Heart left ventricle (tissue), 16 donors: ENCODE measurements at regions not wholly inside any gene's neighbourhood (a gene's known extent, or its start where the extent isn't known, plus 50 kb on each side); places are given as distances from the start of the nearest gene placed in this dataset.

Source experiments
- ATAC-seq, 4 donors: fragments of 200-7000 bp; cut with Tn5 transposase; one replicate each; pipeline ENCODE4 v1.9.1; 2020 to 2022; ENCODE audit warnings: moderate library complexity in 4 of 4, mild to moderate bottlenecking in 3 of 4, moderate number of reproducible peaks in 1 of 4
- DNase-seq, 5 donors: peaks; one replicate each; pipeline ENCODE4 v3.0.0-alpha.2; 2020
- H3K27ac ChIP-seq, 12 donors: fragments of 200-600 bp; sonication (generic) in 4 of 12; one replicate each; pipeline versions ENCODE4 v1.5.0 to v1.8.0; 2016 to 2022; ENCODE audit warnings: mild to moderate bottlenecking in 2 of 12
- H3K27me3 ChIP-seq, 9 donors: fragments of 200-600 bp; sonication (generic) in 2 of 9; one replicate each; pipeline versions ENCODE4 v1.5.1 to v1.8.0; 2016 to 2022; ENCODE audit warnings: mild to moderate bottlenecking in 3 of 9
- H3K36me3 ChIP-seq, 9 donors: fragments of 200-600 bp; sonication (generic) in 2 of 9; one replicate each; pipeline versions ENCODE4 v1.5.0 to v1.8.0; 2018 to 2022; ENCODE audit warnings: mild to moderate bottlenecking in 2 of 9
- H3K4me1 ChIP-seq, 12 donors: fragments of 200-600 bp; sonication (generic) in 4 of 12; one replicate each; pipeline versions ENCODE4 v1.5.0 to v1.8.0; 2016 to 2022; ENCODE audit warnings: mild to moderate bottlenecking in 3 of 12
- H3K4me3 ChIP-seq, 12 donors: fragments of 200-600 bp; sonication (generic) in 4 of 12; one replicate each; pipeline versions ENCODE4 v1.5.0 to v1.8.0; 2017 to 2022; ENCODE audit warnings: mild to moderate bottlenecking in 9 of 12, moderate library complexity in 4 of 12
- H3K9me3 ChIP-seq, 12 donors: fragments of 200-600 bp; sonication (generic) in 4 of 12; one replicate each; pipeline versions ENCODE4 v1.5.0 to v1.8.0; 2016 to 2022; ENCODE audit warnings: mild to moderate bottlenecking in 1 of 12
- CTCF ChIP-seq, 12 donors: fragments of 200-600 bp; sonication (generic) in 4 of 12; IDR thresholded peaks; one replicate each; pipeline versions ENCODE4 v1.5.0 to v1.8.0; 2018 to 2022; ENCODE audit warnings: antibody characterized with exemption in 12 of 12, mild to moderate bottlenecking in 5 of 12
- POLR2A ChIP-seq, 2 donors: fragments of 450-650 bp; IDR thresholded peaks; one replicate each; pipeline ENCODE4 v1.6.1; 2017; ENCODE audit warnings: antibody characterized with exemption in 2 of 2, mild to moderate bottlenecking in 2 of 2, moderate library complexity in 2 of 2
- WGBS, 4 donors: extraction: QIAGEN DNeasy Blood & Tissue Kit in 2 of 4; methylation state at CpG; one replicate each; pipeline versions ENCODE4 v1.1.5 to v1.1.7; 2013 to 2018; 5-methylcytosine and 5-hydroxymethylcytosine counted together
- intact Hi-C, 10 donors: fragments of 100-400 bp; cut with DNase I; formaldehyde crosslinking; loops; one replicate each; pipeline versions ENCODE4 v1.11.1 to v1.14.2; 2022
- donor health status: ischemic (EF 13 %, LVEDD 7.1; RV severe dilation, severe dysfunction).
- donor health status: healthy with polysubstance abuse.
- donor health status: DM: no; HTN: yes; CAD: no.
- donor health status: DM: no; HTN: no; CAD: no.
- donor health status: ischemic (EF 25% LVEDD 6.9; RV normal size, moderate dysfunction).
- donor health status: ischemic (EF 25% LVEDD 5.7; RV mildly dilated, moderate dysfunction).
- donor health status: healthy.
- donor health status: DM: yes; HTN: yes; CAD: no.
- donor health status: ischemic (EF 35%, LVEDD 5.7; RV mildly dilated, moderate dysfunction).
- donor health status: nonischemic (EF 11% LVEDD 7.7; RV severe dilation, severe dysfunction).
- donor health status: DM: yes; HTN: yes; CAD: no.
- donor health status: PGD.
- donor health status: ischemic (EF 29% LVEDD 5.4; RV normal size, mild dysfunction).
- donor health status: nonischemic (EF 23%, LVEDD 6.1; RV moderate dilation, normal function).

GRCh38 chr4:23219779-23220408, 527.2 kb downstream of the GBA3 start:
- intact Hi-C loops, result no loop called here
- DNase-seq, result no peak
- H3K4me1 ChIP-seq, result no peaks in the 10 kb centered on the region
- 68 to 78% (median 71%) methylated on average over 3 of the region's 3 CpGs for WGBS, 4 donors
- no peak for TF ChIP-seq CTCF (IDR thresholded peaks at IDR 0.05)
- TF ChIP-seq POLR2A (IDR thresholded peaks at IDR 0.05), result no peak
- no peak overlapping the region for H3K4me3 ChIP-seq
- H3K27ac ChIP-seq, result no peak overlapping the region
- no peaks in the 10 kb centered on the region for H3K36me3 ChIP-seq
- no peaks in the 10 kb centered on the region for H3K27me3 ChIP-seq
- H3K9me3 ChIP-seq, result no peaks in the 10 kb centered on the region
- no peak for ATAC-seq

- ATAC-seq, result no peak
- H3K4me1 ChIP-seq, result no peaks in the 10 kb centered on the region
- H3K4me3 ChIP-seq, result no peak overlapping the region
- WGBS, 4 donors, result 68 to 76% (median 72%) methylated on average over 2 of the region's 2 CpGs
- no peak for TF ChIP-seq POLR2A (IDR thresholded peaks at IDR 0.05)
- no peak for TF ChIP-seq CTCF (IDR thresholded peaks at IDR 0.05)
- no peaks in the 10 kb centered on the region for H3K36me3 ChIP-seq
- no peaks in the 10 kb centered on the region for H3K9me3 ChIP-seq
- no peak for DNase-seq
- H3K27ac ChIP-seq, result no peak overlapping the region
- intact Hi-C loops, result no loop called here
- H3K27me3 ChIP-seq, result no peaks in the 10 kb centered on the region
Measured at GRCh38 chr4:23213198-23213597, 520.5 kb downstream of the GBA3 start.

GRCh38 chr4:23212558-23212957, 519.8 kb downstream of the GBA3 start:
- Histone ChIP-seq H3K27me3 (no peaks in the 10 kb centered on the region), H3K4me1 (no peaks in the 10 kb centered on the region), H3K9me3 (peaks cover 0 to 3% (median 0%) of the 10 kb centered on the region in 12 donors), H3K27ac (no peak overlapping the region), H3K36me3 (no peaks in the 10 kb centered on the region), H3K4me3 (no peak overlapping the region)
- no peak for TF ChIP-seq POLR2A (IDR thresholded peaks at IDR 0.05)
- TF ChIP-seq CTCF (IDR thresholded peaks at IDR 0.05), result no peak
- intact Hi-C loops, result no loop called here
- DNase-seq (no peak), ATAC-seq (no peak)
- 61 to 69% (median 65%) methylated on average over 4 of the region's 4 CpGs for WGBS, 4 donors

DNA sequence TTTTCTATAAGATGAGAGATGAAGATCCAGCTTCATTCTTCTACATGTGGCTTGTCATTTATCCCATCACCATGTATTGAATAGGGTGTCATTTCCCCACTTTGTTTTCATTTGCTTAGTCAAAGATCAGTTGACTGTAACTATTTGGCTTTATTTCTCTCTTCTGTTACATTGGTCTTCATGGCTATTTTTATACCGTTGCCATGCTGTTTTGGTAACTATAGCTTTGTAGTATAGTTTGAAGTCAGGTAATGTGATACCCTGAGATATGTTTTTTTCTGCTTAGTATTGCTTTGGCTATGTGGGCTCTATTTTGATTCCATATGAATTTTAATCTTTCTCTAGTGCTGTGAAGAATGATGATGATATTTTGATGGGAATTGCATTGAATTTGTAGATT, 514.3 kb downstream of the GBA3 start:
- 79 to 89% (median 82%) methylated on average over 1 of the region's 1 CpG for WGBS, 4 donors
- Histone ChIP-seq H3K4me1 (no peaks in the 10 kb centered on the region), H3K27me3 (no peaks in the 10 kb centered on the region), H3K27ac (no peak overlapping the region), H3K9me3 (peaks cover 0 to 22% (median 9%) of the 10 kb centered on the region in 12 donors), H3K36me3 (no peaks in the 10 kb centered on the region), H3K4me3 (no peak overlapping the region)
- no peak for TF ChIP-seq POLR2A (IDR thresholded peaks at IDR 0.05)
- no peak for TF ChIP-seq CTCF (IDR thresholded peaks at IDR 0.05)
- ATAC-seq (no peak), DNase-seq (no peak)
- intact Hi-C loops, result no loop called here
